NCI-H345 treated with DMSO at 0.1 percent for 48 hours (cell line): ENCODE measurements at regions not wholly inside any gene's neighbourhood (a gene's known extent, or its start where the extent isn't known, plus 50 kb on each side); places are given as distances from the start of the nearest gene placed in this dataset.
"Not testable (repeated sequence)": the region's sequence is repeated elsewhere in the genome, so short reads cannot be mapped to it uniquely, and the experiment has no call there.

Experiments used
- DNase-seq: peaks from one replicate; lab custom pipeline; 2025; ENCODE audit not compliant: unreplicated experiment; lab: John Stamatoyannopoulos, UW

GRCh38 chr2:172284209-172284608 lies 143.2 kb upstream of the ITGA6 start:
- no peak for DNase-seq

GRCh38 chr2:172285010-172285621 lies 142.3 kb upstream of the ITGA6 start:
- no peak for DNase-seq

- no peak for DNase-seq
These were observed 141.6 kb upstream of the ITGA6 start for GRCh38 chr2:172285760-172286159.

- DNase-seq, result no peak
These were observed 140.2 kb upstream of the ITGA6 start for GRCh38 chr2:172287190-172287589.

- DNase-seq, result no peak
These were observed 139.6 kb upstream of the ITGA6 start for GRCh38 chr2:172287605-172288315.

GRCh38 chr2:172288603-172289002 lies 138.8 kb upstream of the ITGA6 start:
- peak; percentile 60 for DNase-seq

- peak; percentile 68 for DNase-seq
These were observed 133.4 kb upstream of the ITGA6 start for GRCh38 chr2:172293952-172294351.

GRCh38 chr2:172294983-172295382 lies 132.4 kb upstream of the ITGA6 start:
- DNase-seq, result no peak

- DNase-seq, result no peak
These were observed 131.7 kb upstream of the ITGA6 start for GRCh38 chr2:172295677-172296076.

- DNase-seq, result no peak
These were observed 130.9 kb upstream of the ITGA6 start for GRCh38 chr2:172296267-172297046.

- DNase-seq, result no peak
These were observed 129.9 kb upstream of the ITGA6 start for GRCh38 chr2:172297531-172297930.

- DNase-seq, result no peak
These were observed 129.4 kb upstream of the ITGA6 start for GRCh38 chr2:172297950-172298349.

GRCh38 chr2:172299741-172300140 lies 127.6 kb upstream of the ITGA6 start:
- peak; percentile 94 for DNase-seq

GRCh38 chr2:172300851-172301250 lies 126.5 kb upstream of the ITGA6 start:
- DNase-seq, result no peak

GRCh38 chr2:172305066-172305465 lies 122.3 kb upstream of the ITGA6 start:
- no peak for DNase-seq

GRCh38 chr2:172307800-172308199 lies 119.6 kb upstream of the ITGA6 start:
- DNase-seq, result no peak

GRCh38 chr2:172308253-172308935 lies 119.0 kb upstream of the ITGA6 start:
- DNase-seq, result no peak

- no peak for DNase-seq
These were observed 115.5 kb upstream of the ITGA6 start for GRCh38 chr2:172311921-172312345.

- DNase-seq, result no peak
These were observed 113.6 kb upstream of the ITGA6 start for GRCh38 chr2:172313715-172314341.

- DNase-seq, result not testable (repeated sequence)
These were observed 112.3 kb upstream of the ITGA6 start for GRCh38 chr2:172315070-172315469.

- DNase-seq, result no peak
These were observed 105.3 kb upstream of the ITGA6 start for GRCh38 chr2:172322049-172322448.
